ENCODE measurements at regions not wholly inside any gene's neighbourhood (a gene's known extent, or its start where the extent isn't known, plus 50 kb on each side); places are given as distances from the start of the nearest gene placed in this dataset.
A peak's percentile ranks its signal among the peaks of the same experiment; 100 is the strongest.
"Not testable (repeated sequence)": the region's sequence is repeated elsewhere in the genome, so short reads cannot be mapped to it uniquely, and the experiment has no call there.

GRCh38 chr9:12424243-12424642 is 268.9 kb upstream of the TYRP1 start:
- no peak for DNase-seq (ENCODE audit: low spot score)

DNA sequence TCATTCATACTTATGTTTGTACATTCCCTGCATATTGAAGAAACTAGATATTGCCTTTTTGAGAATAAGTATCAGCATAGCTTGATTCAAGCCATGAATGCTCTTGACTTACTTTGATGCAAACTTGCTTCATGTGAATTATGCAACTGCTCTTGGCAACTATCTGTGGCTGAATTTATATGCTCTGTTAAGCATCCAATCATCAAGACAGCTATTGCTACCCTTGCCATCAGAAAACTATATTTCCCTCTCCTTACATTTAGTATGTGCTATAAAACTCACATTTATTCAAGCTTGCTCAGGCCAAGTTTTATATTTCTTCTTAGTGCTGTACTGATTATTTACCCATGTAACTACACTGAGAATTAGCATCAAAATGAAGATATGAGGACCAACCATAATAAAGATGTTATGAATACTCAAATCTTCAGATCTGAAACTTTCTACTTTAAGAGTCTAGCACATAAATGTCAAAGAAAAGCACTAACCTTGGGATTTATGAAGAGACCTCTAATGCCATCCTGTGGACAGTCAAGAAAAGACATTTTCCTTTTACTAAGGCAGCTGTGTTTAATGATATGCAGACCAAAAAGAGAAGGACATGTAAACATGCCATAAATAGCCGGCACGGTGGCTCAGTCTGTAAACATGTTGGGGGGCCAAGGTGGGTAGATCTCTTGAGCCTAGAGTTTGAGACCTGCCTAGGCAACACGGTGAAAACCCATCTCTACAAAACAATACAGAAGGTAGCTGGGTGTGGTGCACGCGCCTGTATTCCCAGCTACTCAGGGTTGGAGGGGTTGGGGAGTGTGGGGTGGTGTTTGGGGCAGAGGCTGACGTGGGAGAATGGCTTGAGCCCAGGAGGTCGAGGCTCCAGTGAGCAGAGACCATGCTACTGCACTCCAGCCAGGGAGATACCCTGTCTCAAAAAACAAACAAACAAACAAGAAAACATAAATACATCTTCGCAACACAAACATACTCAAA is 267.0 kb upstream of the TYRP1 start:
- DNase-seq (ENCODE audit: low spot score): no peak

- no peak for DNase-seq (ENCODE audit: low spot score)
Observed at GRCh38 chr9:12439267-12439666, 253.9 kb upstream of the TYRP1 start.

- DNase-seq (ENCODE audit: low spot score): not testable (repeated sequence)
Observed at GRCh38 chr9:12441080-12441479, 252.1 kb upstream of the TYRP1 start.

DNA sequence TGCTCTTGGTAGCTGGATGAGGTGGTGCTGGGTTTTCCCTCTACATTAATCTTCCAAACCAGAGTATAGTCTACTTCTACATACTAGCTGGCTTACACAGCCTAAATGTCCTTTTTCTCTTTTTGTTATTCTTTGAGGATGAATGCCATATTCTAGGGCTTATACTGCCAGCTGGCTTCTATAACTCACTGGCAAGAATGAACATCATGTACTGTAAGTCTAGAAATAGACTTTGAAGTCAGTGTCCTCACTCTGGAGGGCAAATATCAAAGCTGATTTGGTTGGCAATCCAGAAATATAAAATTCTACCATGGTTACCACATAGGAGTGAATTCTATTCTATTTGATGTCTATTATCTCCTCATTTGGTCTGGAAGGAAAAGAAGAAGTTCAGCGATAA is 251.7 kb upstream of the TYRP1 start:
- no peak for DNase-seq (ENCODE audit: low spot score)

GRCh38 chr9:12448246-12448645 is 244.9 kb upstream of the TYRP1 start:
- no peak for DNase-seq (ENCODE audit: low spot score)

GRCh38 chr9:12457237-12457636 is 235.9 kb upstream of the TYRP1 start:
- no peak for DNase-seq (ENCODE audit: low spot score)

DNA sequence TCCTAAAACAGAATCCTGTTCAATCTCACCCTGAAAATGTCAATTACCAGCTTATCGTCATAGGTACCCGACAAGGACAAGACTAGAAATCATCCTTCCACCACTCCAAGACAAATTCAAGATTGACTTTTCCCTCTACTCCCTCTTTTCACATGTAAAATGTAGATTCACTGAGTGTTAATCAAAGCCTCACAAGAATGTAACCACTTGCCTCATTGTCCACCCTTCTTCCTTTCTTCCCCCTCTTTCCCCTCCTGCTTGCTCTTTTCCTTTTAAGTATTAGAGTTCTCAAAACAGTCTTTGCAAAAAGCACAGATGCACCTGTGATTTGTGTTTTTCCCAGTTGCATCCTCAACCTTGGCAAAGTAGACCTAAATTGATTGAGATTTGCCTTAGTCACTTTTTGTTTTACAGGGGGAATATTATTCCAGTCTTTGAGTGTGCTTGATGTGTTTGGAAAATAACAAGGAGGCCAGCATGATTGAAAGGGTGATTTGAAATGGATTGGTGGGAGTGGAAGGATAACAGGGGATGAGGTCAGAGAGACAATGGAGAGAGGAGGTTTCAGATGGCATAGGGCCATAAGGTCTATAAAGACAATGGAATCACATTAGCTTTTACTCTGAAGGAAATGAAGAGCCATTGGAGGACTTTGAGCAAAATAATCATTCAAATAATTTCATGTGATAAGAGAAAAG is 231.3 kb upstream of the TYRP1 start:
- no peak for DNase-seq (ENCODE audit: low spot score)

DNA sequence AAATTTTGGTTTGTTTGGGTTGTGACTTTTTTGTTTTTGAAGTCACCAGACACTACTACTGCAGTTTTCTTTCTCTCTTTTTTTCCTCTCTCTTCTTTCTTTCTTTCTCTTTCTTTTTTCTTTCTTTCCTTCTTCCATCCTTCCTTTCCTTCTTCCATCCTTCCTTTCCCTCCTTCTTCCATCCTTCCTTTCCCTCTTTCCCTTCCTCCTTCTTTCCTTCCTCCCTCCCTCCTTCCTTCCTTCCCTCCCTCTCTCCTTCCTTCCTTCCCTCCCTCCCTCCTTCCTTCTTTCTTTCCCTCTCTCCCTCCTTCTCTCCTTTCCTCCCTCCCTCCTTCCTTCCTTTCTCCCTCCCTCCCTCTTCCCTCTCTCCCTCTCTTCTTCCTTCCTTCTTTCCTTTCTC is 230.3 kb upstream of the TYRP1 start:
- no peak for DNase-seq (ENCODE audit: low spot score)

DNA sequence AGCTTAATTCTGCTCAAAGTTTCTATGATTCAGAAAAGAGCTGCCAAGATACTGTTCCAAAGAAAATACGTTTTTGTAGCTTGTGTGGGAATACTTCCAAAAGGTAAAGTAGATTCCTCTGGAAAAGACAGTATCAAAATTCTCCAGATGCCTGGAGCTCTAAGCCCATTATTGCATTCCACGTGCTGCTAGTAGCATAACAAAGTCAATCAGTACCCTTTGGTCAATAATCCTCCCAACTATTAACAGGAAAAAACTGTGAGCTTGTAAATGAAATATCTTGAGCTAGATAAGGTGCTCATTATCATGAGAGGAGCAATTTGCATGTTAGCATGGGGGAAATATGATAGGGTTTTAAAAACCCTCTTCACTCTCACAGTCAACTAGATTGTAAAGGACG is 229.5 kb upstream of the TYRP1 start:
- no peak for DNase-seq (ENCODE audit: low spot score)

DNA sequence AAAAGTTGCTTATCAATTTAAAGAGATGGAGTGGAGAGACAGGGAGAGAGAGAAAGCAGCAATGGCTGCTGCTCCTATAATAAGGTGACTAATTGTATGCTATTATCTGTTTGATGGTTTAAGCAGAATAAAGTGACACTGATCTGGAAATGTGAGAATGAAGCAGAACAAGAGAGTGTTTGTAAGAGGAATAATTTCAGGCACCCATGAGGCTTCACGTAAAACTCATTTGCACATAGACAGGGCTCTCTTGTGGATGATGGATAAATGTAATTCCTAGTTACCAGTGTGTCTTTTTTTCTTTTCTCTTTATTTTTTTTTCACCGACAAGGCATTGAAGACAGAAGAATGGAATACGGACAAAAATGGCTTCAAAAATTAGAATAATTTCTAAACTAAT is 228.8 kb upstream of the TYRP1 start:
- DNase-seq (ENCODE audit: low spot score): no peak

DNA sequence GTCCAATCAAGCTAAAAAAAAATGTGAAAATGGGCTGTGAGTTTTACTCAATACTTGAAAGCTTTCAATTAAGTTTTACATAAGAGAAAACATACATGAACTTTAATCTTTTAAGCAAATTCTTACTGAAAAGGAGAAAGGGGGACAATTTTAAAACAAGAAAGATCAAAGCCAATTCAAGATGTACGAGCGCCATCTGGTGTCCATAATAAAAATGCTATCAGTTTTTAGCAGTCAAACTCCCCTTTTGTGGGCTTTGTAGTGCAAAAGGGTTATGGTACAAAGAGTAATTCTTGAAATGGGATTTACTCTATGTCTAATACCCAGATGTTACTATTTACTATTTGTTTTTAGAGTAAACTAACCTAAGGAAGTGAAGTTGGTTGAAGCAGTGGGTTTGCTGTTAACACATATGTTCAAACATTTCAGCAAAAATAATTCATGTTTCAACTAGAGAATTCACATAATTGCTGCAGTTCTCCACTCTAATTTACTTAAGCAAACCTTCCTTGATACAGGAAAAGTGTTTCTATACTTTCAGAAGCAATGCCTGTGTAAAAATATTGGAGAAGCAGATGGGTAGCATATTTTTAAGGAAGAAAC is 228.2 kb upstream of the TYRP1 start:
- peak; percentile 11 for DNase-seq (ENCODE audit: low spot score)

DNA sequence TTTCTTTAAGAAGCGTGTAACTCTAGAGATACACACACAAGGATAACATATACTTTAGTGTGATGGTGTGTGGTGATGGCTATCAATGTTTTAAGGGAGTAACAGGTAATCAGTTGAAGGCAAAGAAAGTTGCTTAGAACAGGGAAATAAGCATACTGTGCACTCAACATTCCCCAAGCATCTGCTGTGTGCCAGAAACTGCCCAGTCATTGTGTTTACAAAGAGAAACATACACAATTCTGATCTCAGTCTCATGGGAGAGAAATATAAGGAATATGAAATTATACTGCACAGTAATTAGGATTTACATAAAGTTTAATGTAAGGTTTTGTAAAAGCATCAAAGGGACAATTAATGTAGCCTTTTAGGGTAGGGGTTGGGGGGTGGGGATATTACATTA is 224.1 kb upstream of the TYRP1 start:
- DNase-seq (ENCODE audit: low spot score): no peak

DNA sequence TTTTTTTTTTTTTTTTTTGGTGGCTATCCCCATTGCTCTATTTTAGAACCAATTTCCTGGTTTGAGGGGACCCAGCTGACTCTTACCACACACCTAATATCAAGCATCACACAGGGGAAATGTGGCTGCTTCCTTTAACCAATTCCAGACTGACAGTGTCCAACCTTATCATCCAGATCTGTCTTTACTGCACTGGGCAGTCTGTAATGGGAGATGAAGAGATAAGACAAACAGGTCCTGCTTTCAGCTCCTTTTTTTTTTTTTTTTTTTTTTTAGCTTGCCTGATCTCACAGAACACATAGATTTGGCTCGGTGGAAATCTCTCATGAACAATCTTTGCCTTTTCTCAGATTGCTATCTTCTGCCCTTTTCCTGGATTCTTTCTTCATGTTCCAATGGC is 198.8 kb upstream of the TYRP1 start:
- no peak for DNase-seq (ENCODE audit: low spot score)

DNA sequence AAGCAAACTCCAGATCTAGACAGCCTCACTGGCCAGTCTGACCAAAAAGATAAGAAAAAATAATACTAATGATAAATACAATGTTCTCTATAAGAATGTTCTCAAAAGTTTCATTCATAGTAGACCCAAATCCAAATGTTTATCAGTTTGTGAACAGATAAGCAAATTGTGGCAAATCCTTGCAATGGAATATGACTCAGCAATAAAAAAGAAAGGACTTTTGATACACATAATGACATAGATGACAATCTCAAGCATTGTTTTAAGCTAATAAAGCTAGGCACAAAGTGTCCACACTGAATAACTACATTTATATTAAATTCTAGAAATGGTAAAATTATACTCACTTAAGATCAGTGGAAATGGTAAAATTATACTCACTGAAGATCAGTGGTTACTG is 195.4 kb upstream of the TYRP1 start:
- DNase-seq (ENCODE audit: low spot score): no peak

GRCh38 chr9:12502520-12502919 is 190.7 kb upstream of the TYRP1 start:
- no peak for DNase-seq (ENCODE audit: low spot score)

GRCh38 chr9:12503606-12504122 is 189.5 kb upstream of the TYRP1 start:
- DNase-seq (ENCODE audit: low spot score): no peak

DNA sequence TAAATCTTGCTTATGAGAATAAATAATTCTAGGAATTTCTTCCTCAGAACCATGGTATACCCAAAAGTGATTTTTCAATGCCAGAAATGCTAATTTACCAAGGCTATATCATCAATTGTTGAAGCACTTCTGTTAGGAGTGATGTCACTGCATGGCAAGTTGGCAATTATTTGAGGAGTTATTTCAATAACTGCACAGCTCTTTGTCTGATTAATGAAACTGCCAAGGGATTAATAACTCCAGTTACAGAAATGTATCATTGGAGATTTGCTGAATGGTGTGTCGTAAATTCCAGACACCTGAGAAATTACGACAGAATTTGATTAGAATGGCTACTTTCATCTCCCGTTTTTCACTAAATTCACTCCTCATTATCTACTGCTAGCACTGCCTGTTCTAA is 182.6 kb upstream of the TYRP1 start:
- DNase-seq (ENCODE audit: low spot score): no peak

GRCh38 chr9:12511726-12512125 is 181.5 kb upstream of the TYRP1 start:
- no peak for DNase-seq (ENCODE audit: low spot score)

DNA sequence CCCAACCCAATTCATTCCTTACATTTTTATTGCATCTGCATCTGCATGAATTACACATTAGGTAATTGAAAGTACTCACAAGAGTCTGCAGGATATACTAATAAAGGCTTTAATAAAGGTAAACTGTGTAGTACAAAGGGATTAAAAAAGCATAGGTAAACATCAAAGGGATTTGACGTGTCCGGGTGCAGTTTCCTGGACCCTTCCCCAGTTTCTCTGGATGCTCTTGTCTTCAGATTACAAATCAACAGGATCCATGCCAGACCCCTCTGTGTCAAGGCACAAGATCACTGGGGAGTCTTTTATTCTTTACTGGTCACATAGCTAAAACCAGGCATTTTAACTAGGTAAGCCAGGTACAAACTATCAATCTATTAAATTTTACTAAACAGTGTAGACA is 177.2 kb upstream of the TYRP1 start:
- no peak for DNase-seq (ENCODE audit: low spot score)

DNA sequence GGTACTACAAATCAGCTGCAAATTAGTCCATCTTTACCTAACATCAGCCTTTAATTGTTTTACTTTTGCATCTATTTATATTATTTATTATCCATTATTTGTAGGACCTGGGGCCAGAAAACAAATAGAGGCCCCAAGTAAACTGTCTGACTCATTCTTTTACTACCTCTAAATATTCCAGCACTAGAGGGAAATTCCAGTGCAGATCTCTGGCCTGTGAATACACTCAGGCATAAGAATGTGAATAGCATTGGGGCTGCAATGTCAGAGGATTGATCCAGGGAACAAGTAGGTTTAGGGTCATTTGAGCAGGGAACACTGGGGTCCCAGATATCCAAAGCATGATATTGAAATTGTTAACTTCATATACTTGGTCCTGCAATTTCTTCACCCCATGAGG is 176.6 kb upstream of the TYRP1 start:
- DNase-seq (ENCODE audit: low spot score): no peak

DNA sequence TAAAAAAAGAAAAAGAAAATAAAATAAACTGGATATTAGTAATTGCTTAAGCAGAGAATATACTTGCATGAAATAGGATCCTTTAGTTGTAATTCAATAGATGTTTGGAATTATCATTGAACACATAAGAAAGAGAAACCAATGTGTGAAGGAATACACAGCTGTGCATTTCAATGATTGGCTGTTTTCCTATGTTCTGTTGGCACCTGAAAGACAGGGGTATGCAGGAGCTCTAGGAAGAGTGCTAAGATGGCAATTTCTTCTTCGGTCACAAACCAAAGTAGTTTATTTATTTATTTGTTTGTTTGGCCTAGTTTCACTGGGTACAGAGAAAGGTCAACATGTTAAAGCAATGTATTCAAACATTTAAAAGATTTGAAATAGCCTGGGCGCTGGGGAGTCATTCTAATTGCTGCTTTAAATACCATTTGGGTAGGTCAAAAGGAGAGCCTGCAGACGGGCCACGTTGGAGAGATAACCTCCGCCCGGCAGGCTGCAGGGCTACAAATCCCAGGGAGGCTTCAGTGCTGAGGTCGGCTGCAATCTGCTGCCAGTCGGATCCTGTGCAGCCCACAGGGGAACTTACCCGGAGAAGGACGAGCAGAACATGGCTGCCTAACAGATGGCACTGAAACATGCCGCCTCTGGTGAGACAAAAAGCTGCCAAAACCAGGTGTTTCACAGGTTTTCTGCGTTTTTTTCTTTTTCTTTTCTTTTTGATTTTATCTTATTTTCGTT is 154.2 kb upstream of the TYRP1 start:
- DNase-seq (ENCODE audit: low spot score): no peak

All from globus pallidus (tissue), 1 donor.